Kidney epithelial cell (primary cell): ENCODE measurements at regions not wholly inside any gene's neighbourhood (a gene's known extent, or its start where the extent isn't known, plus 50 kb on each side); places are given as distances from the start of the nearest gene placed in this dataset.

Experiments
- DNase-seq: peaks from one replicate; pipeline ENCODE4 v3.0.0-alpha.2; 2010; ENCODE audit warnings: low read depth
- H3K27me3 ChIP-seq: 2 replicates; pipeline ENCODE4 v1.6.0; 2011; ENCODE audit warnings: low read length; ENCODE audit not compliant: control insufficient read depth, insufficient read depth
- H3K36me3 ChIP-seq: 2 replicates; pipeline ENCODE4 v1.5.1; 2011; ENCODE audit warnings: low read length; ENCODE audit not compliant: control insufficient read depth, insufficient read depth
- H3K4me3 ChIP-seq: 2 replicates; pipeline ENCODE4 v1.5.1; 2011; ENCODE audit warnings: low read depth, mild to moderate bottlenecking, control low read depth, low read length
- TF ChIP-seq, protein P1 (sequence below): IDR thresholded peaks from 2 replicates; pipeline ENCODE4 v1.5.1; 2011; ENCODE audit warnings: mild to moderate bottlenecking, moderate library complexity, low read length, control low read depth, inconsistent platforms; ENCODE audit not compliant: insufficient read depth, poor library complexity, severe bottlenecking

DNA sequence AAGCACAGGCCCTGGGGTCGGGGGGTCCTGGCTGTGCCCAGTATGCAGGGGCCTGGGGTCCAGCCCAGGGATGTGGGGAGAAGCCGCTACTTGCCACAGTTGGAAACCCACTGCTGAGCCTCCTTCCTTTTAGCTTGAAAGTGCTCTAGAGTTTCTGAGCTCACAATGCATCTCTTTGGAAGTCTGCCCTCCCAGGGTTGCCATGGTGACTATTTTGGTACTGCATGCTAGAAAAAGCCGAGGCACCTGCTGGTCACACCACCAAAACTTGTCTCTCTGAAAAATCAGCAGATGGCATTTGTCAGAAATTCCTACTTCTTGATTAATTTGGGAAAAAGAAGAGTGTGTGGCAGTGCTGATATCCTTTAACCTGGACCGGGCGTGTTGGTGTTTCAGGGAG, 151.8 kb downstream of the SEC61B start:
- H3K4me3 ChIP-seq: no peak overlapping the region
- TF ChIP-seq, protein P1, sequence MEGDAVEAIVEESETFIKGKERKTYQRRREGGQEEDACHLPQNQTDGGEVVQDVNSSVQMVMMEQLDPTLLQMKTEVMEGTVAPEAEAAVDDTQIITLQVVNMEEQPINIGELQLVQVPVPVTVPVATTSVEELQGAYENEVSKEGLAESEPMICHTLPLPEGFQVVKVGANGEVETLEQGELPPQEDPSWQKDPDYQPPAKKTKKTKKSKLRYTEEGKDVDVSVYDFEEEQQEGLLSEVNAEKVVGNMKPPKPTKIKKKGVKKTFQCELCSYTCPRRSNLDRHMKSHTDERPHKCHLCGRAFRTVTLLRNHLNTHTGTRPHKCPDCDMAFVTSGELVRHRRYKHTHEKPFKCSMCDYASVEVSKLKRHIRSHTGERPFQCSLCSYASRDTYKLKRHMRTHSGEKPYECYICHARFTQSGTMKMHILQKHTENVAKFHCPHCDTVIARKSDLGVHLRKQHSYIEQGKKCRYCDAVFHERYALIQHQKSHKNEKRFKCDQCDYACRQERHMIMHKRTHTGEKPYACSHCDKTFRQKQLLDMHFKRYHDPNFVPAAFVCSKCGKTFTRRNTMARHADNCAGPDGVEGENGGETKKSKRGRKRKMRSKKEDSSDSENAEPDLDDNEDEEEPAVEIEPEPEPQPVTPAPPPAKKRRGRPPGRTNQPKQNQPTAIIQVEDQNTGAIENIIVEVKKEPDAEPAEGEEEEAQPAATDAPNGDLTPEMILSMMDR: no peak

DNA sequence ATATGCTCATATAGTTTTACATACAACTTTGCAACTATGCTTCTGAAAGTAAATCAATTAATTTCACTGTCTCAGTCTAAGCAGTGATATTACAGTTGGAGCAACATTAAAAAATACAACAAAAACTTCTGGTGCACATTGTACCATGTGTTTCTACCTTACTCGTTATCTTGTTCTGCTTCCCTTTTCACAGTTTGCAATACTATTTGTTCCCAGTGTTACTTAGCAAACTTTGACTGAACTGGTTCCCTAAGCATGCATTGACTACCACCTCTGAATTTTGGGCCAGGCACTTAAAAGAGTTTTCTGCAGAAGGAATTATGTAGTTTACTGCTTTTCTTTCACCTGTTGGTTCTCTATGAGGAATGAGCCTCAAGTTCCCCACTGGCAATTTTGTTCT, 152.7 kb downstream of the SEC61B start:
- no peaks in the 10 kb centered on the region for H3K27me3 ChIP-seq
- TF ChIP-seq, protein P1: no peak
- no peak overlapping the region for H3K4me3 ChIP-seq
- no peak for DNase-seq
- H3K36me3 ChIP-seq: no peaks in the 10 kb centered on the region

More for the DNA sequence above, 151.8 kb downstream of the SEC61B start:
- H3K27me3 ChIP-seq: no peaks in the 10 kb centered on the region
- DNase-seq: no peak
- no peaks in the 10 kb centered on the region for H3K36me3 ChIP-seq

- TF ChIP-seq, protein P1: no peak
- Histone ChIP-seq H3K27me3 (no peaks in the 10 kb centered on the region), H3K4me3 (no peak overlapping the region), H3K36me3 (no peaks in the 10 kb centered on the region)
- DNase-seq: no peak
Measured at GRCh38 chr9:99375481-99375880, 153.4 kb downstream of the SEC61B start.

DNA sequence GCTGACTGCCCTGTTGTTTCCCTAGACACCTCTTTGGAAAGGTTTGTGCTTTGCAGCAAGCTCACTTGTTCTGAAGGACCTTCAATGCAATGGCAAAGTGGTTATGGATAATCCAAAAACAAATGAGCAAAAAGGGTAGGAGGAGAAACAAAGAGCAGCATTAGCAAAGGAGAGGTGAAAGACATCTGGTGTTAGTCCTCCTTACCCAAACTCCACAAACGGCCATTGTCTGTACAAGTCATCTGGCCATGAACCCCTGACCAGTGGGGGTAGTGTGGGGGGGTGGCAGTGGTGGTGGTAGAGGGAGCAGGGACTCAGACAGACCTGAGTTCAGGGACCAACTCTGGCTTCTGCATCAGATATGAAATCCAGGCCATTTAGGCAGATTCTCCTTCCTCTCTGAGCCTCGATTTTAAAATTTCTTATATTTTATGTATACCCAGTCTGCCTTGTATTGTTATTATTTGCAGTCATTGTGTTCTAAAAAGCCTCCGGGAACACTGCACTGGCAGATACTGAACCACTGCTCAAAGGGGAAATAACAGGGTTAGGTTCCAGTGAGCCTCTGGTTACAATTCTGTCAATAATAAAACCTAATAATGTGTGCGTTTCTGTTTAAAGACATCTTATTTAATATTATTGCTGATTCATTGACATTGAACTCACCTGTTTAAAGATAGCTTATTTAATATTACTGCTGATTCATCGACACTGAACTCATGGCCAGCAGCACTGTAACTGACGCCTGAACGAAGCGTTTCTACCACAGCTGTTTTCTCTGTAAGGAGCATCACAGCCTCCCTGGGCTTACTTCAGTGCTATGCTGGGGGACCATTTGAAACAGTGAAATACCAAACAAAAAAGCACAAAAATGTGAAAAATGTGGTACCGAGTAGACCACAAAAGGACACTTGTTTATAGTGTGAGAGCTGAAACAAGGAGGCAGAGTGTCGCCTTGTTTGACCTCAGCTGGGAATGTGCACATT, 156.0 kb downstream of the SEC61B start:
- Histone ChIP-seq H3K27me3 (no peaks in the 10 kb centered on the region), H3K4me3 (no peak overlapping the region), H3K36me3 (no peaks in the 10 kb centered on the region)
- TF ChIP-seq, protein P1: no peak
- DNase-seq: no peak

DNA sequence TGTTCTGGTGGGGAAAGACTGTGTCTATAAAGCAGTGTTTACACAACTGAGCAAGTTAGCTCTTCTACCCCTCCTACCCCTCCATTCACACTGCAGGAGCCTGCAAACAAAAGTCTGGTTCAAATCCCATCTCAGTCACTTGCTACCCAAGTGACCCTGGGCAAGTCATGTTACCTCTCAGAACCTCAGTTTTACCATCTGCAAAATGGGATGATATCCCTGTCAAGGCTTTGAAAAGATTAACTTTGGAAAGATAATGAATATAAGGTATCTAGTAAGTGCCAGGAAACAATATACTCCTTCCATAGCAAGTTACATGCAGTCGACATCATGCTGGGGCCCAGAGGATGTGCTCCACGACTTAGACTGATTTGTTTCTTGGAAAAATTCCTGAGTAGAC, 161.5 kb downstream of the SEC61B start:
- Histone ChIP-seq H3K4me3 (no peak overlapping the region), H3K36me3 (no peaks in the 10 kb centered on the region), H3K27me3 (no peaks in the 10 kb centered on the region)
- TF ChIP-seq, protein P1: no peak
- no peak for DNase-seq
